GM12891 (cell line): ENCODE measurements at regions not wholly inside any gene's neighbourhood (a gene's known extent, or its start where the extent isn't known, plus 50 kb on each side); places are given as distances from the start of the nearest gene placed in this dataset.

Experiments
- POLR2A ChIP-seq: IDR thresholded peaks from 2 replicates; pipeline ENCODE4 v1.6.1; 2011; ENCODE audit warnings: low read depth, low read length, control low read depth
- POLR2AphosphoS5 ChIP-seq: IDR thresholded peaks from 2 replicates; pipeline ENCODE4 v1.6.1; 2011; ENCODE audit warnings: low read depth, low read length, control low read depth
- SPI1 ChIP-seq: IDR thresholded peaks from 2 replicates; pipeline ENCODE4 v1.6.1; 2011; ENCODE audit warnings: low read depth, low read length, control low read depth

GRCh38 chr2:6417050-6417449 lies 448.7 kb downstream of the CMPK2 start:
- no peak for TF ChIP-seq SPI1
- TF ChIP-seq POLR2A, result no peak
- TF ChIP-seq POLR2AphosphoS5, result no peak
